ENCODE measurements at regions not wholly inside any gene's neighbourhood (a gene's known extent, or its start where the extent isn't known, plus 50 kb on each side); places are given as distances from the start of the nearest gene placed in this dataset.

- DNase-seq (ENCODE audit: low read depth) = no peak
- no peak for TF ChIP-seq CTCF (conservative IDR thresholded peaks at IDR 0.05; ENCODE audit: low read depth, low read length)
- H3K4me3 ChIP-seq (ENCODE audit: low read depth, low read length) = no peak overlapping the region
Observed at GRCh38 chr5:58327289-58327688, 132.6 kb downstream of the PLK2 start.

GRCh38 chr5:58326022-58326421 is 133.9 kb downstream of the PLK2 start:
- no peak for DNase-seq (ENCODE audit: low read depth)
- H3K4me3 ChIP-seq (ENCODE audit: low read depth, low read length) = no peak overlapping the region
- TF ChIP-seq CTCF (conservative IDR thresholded peaks at IDR 0.05; ENCODE audit: low read depth, low read length) = no peak

GRCh38 chr5:58322453-58322852 is 137.4 kb downstream of the PLK2 start:
- peak; percentile 58 for DNase-seq (ENCODE audit: low read depth)
- no peak for TF ChIP-seq CTCF (conservative IDR thresholded peaks at IDR 0.05; ENCODE audit: low read depth, low read length)
- H3K4me3 ChIP-seq (ENCODE audit: low read depth, low read length) = no peak overlapping the region

GRCh38 chr5:58318468-58318867 is 141.4 kb downstream of the PLK2 start:
- no peak overlapping the region for H3K4me3 ChIP-seq (ENCODE audit: low read depth, low read length)
- TF ChIP-seq CTCF (conservative IDR thresholded peaks at IDR 0.05; ENCODE audit: low read depth, low read length) = no peak
- DNase-seq (ENCODE audit: low read depth) = peak; percentile 19

GRCh38 chr5:58317808-58318207 is 142.1 kb downstream of the PLK2 start:
- H3K4me3 ChIP-seq (ENCODE audit: low read depth, low read length) = no peak overlapping the region
- TF ChIP-seq CTCF (conservative IDR thresholded peaks at IDR 0.05; ENCODE audit: low read depth, low read length) = no peak
- no peak for DNase-seq (ENCODE audit: low read depth)

- no peak for TF ChIP-seq CTCF (conservative IDR thresholded peaks at IDR 0.05; ENCODE audit: low read depth, low read length)
- no peak overlapping the region for H3K4me3 ChIP-seq (ENCODE audit: low read depth, low read length)
- DNase-seq (ENCODE audit: low read depth) = no peak
Observed at GRCh38 chr5:58317009-58317408, 142.9 kb downstream of the PLK2 start.

GRCh38 chr5:58315794-58316193 is 144.1 kb downstream of the PLK2 start:
- H3K4me3 ChIP-seq (ENCODE audit: low read depth, low read length) = no peak overlapping the region
- DNase-seq (ENCODE audit: low read depth) = no peak
- TF ChIP-seq CTCF (conservative IDR thresholded peaks at IDR 0.05; ENCODE audit: low read depth, low read length) = no peak
